Gastrocnemius medialis (tissue), 4 donors: ENCODE measurements at regions not wholly inside any gene's neighbourhood (a gene's known extent, or its start where the extent isn't known, plus 50 kb on each side); places are given as distances from the start of the nearest gene placed in this dataset.

Experiments used
- POLR2A ChIP-seq, 2 donors: fragments of 450-650 bp; IDR thresholded peaks; one replicate each; pipeline ENCODE4 v1.6.1; 2017; ENCODE audit warnings: antibody characterized with exemption in 2 of 2, mild to moderate bottlenecking in 2 of 2, moderate library complexity in 2 of 2
- TF ChIP-seq, protein P1 (sequence below), 5 experiments: fragments of 450-650 bp in 3 of 5; fragments of 200-600 bp in 2 of 5; sonication (generic) in 2 of 5; IDR thresholded peaks in 4 of 5; conservative IDR thresholded peaks in 1 of 5; 1 replicate in 4 of 5; 2 replicates in 1 of 5; pipeline ENCODE4 v1.5.1; 2016 to 2019; ENCODE audit warnings: antibody characterized with exemption in 5 of 5, mild to moderate bottlenecking in 3 of 5, moderate library complexity in 3 of 5

GRCh38 chr5:120771202-120771601 is 307.1 kb downstream of the PRR16 start:
- TF ChIP-seq, protein P1, sequence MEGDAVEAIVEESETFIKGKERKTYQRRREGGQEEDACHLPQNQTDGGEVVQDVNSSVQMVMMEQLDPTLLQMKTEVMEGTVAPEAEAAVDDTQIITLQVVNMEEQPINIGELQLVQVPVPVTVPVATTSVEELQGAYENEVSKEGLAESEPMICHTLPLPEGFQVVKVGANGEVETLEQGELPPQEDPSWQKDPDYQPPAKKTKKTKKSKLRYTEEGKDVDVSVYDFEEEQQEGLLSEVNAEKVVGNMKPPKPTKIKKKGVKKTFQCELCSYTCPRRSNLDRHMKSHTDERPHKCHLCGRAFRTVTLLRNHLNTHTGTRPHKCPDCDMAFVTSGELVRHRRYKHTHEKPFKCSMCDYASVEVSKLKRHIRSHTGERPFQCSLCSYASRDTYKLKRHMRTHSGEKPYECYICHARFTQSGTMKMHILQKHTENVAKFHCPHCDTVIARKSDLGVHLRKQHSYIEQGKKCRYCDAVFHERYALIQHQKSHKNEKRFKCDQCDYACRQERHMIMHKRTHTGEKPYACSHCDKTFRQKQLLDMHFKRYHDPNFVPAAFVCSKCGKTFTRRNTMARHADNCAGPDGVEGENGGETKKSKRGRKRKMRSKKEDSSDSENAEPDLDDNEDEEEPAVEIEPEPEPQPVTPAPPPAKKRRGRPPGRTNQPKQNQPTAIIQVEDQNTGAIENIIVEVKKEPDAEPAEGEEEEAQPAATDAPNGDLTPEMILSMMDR (IDR thresholded peaks at IDR 0.05 in 4 of 5, conservative IDR thresholded peaks at IDR 0.05 in 1 of 5) = no peak
- TF ChIP-seq POLR2A (IDR thresholded peaks at IDR 0.05) = no peak
